ENCODE measurements at regions not wholly inside any gene's neighbourhood (a gene's known extent, or its start where the extent isn't known, plus 50 kb on each side); places are given as distances from the start of the nearest gene placed in this dataset.

DNA sequence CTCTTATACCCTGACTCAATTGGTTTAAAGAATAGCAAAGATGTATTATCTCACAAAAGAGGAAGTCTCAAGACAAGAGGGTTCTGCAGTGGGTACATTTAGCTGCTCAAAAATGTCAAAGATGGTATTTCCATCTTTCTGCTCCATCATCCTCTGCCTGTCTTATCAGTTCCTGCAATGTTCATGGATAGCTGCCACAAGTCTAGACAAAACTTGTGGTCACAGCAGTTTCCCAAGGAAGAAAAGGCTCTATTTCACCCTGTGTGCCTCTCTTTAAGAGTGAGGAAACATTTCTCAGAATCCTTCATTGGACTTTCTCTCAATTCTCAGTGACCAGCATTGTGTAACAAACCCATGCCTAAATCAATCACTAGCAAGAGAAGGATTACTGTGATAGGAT, 634.2 kb upstream of the AUTS2 start:
- H3K4me3 ChIP-seq (ENCODE audit: low read length): no peak overlapping the region
- no peak overlapping the region for H3K4ac ChIP-seq (ENCODE audit: low read depth, low read length)
- no peaks in the 10 kb centered on the region for H3K4me1 ChIP-seq (ENCODE audit: control insufficient read depth, low read depth, low read length)
- H3K27me3 ChIP-seq (ENCODE audit: insufficient read depth, low read length, poor library complexity): no peaks in the 10 kb centered on the region
- H3K23ac ChIP-seq (ENCODE audit: low read length): no peak overlapping the region
- no peak overlapping the region for H4K8ac ChIP-seq (ENCODE audit: low read depth, low read length)
- H4K5ac ChIP-seq (ENCODE audit: low read length): no peak overlapping the region
- no peak for DNase-seq
- H2BK5ac ChIP-seq (ENCODE audit: low read length): no peak overlapping the region
- H3K79me2 ChIP-seq (ENCODE audit: control insufficient read depth, insufficient read depth, low read length): no peaks in the 10 kb centered on the region
- H3K79me1 ChIP-seq (ENCODE audit: low read length): no peaks in the 10 kb centered on the region
- H2BK120ac ChIP-seq (ENCODE audit: low read depth, low read length): no peak overlapping the region
- no peak overlapping the region for H3K9ac ChIP-seq (ENCODE audit: low read length)
- H3K4me2 ChIP-seq (ENCODE audit: low read length): no peak overlapping the region
- H2BK15ac ChIP-seq (replicated peaks; ENCODE audit: low read depth): no peak overlapping the region
- H2AK5ac ChIP-seq (ENCODE audit: low read length): no peak overlapping the region
- H3K18ac ChIP-seq (ENCODE audit: low read length): no peak overlapping the region
- H3K27ac ChIP-seq (ENCODE audit: low read depth, low read length): no peak overlapping the region
- no peak overlapping the region for H3K56ac ChIP-seq (ENCODE audit: low read length)
- no peaks in the 10 kb centered on the region for H3K36me3 ChIP-seq (ENCODE audit: control insufficient read depth, insufficient read depth, low read length)

DNA sequence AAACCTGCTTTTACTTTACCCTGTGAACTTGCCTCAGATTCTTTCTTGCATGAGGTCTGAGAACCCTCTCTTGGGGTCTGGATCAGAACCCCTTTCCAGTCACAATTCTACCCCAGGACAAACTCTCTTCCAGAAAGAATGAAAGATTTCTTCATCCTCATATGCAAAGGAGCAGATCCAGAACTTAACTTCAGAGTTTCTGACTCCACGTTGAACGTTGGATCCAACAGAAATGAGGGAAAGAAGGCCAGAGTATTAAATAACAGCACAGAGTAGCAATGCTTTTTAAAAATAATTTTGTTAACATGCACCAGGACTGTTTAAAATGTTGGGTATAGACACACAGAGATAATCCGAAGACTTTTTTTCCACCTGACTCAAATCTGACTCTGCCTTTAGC, 632.9 kb upstream of the AUTS2 start:
- no peak overlapping the region for H3K4ac ChIP-seq (ENCODE audit: low read depth, low read length)
- H3K27ac ChIP-seq (ENCODE audit: low read depth, low read length): no peak overlapping the region
- no peak overlapping the region for H3K18ac ChIP-seq (ENCODE audit: low read length)
- no peaks in the 10 kb centered on the region for H3K36me3 ChIP-seq (ENCODE audit: control insufficient read depth, insufficient read depth, low read length)
- DNase-seq: no peak
- H3K4me1 ChIP-seq (ENCODE audit: control insufficient read depth, low read depth, low read length): no peaks in the 10 kb centered on the region
- H3K23ac ChIP-seq (ENCODE audit: low read length): no peak overlapping the region
- no peak overlapping the region for H3K9ac ChIP-seq (ENCODE audit: low read length)
- no peak overlapping the region for H2BK120ac ChIP-seq (ENCODE audit: low read depth, low read length)
- no peaks in the 10 kb centered on the region for H3K79me2 ChIP-seq (ENCODE audit: control insufficient read depth, insufficient read depth, low read length)
- H3K4me3 ChIP-seq (ENCODE audit: low read length): no peak overlapping the region
- no peak overlapping the region for H2BK15ac ChIP-seq (replicated peaks; ENCODE audit: low read depth)
- no peak overlapping the region for H4K5ac ChIP-seq (ENCODE audit: low read length)
- no peaks in the 10 kb centered on the region for H3K27me3 ChIP-seq (ENCODE audit: insufficient read depth, low read length, poor library complexity)
- H2BK5ac ChIP-seq (ENCODE audit: low read length): no peak overlapping the region
- no peak overlapping the region for H2AK5ac ChIP-seq (ENCODE audit: low read length)
- no peaks in the 10 kb centered on the region for H3K79me1 ChIP-seq (ENCODE audit: low read length)
- no peak overlapping the region for H3K56ac ChIP-seq (ENCODE audit: low read length)
- no CpG with 5 or more reads among the region's 3 CpGs for WGBS (ENCODE audit: extremely low coverage, insufficient coverage, low lambda C conversion rate)
- H4K8ac ChIP-seq (ENCODE audit: low read depth, low read length): no peak overlapping the region
- no peak overlapping the region for H3K4me2 ChIP-seq (ENCODE audit: low read length)

GRCh38 chr7:68967598-68967997, 630.7 kb upstream of the AUTS2 start:
- Histone ChIP-seq H2BK15ac (replicated peaks; ENCODE audit: low read depth) (no peak overlapping the region), H4K8ac (ENCODE audit: low read depth, low read length) (no peak overlapping the region), H3K27ac (ENCODE audit: low read depth, low read length) (no peak overlapping the region), H3K23ac (ENCODE audit: low read length) (no peak overlapping the region), H3K4me2 (ENCODE audit: low read length) (no peak overlapping the region), H3K27me3 (ENCODE audit: insufficient read depth, low read length, poor library complexity) (no peaks in the 10 kb centered on the region), H3K79me1 (ENCODE audit: low read length) (no peaks in the 10 kb centered on the region), H4K5ac (ENCODE audit: low read length) (no peak overlapping the region), H3K9ac (ENCODE audit: low read length) (no peak overlapping the region), H3K18ac (ENCODE audit: low read length) (no peak overlapping the region), H3K4me3 (ENCODE audit: low read length) (no peak overlapping the region), H3K79me2 (ENCODE audit: control insufficient read depth, insufficient read depth, low read length) (no peaks in the 10 kb centered on the region), H2AK5ac (ENCODE audit: low read length) (no peak overlapping the region), H3K36me3 (ENCODE audit: control insufficient read depth, insufficient read depth, low read length) (no peaks in the 10 kb centered on the region), H3K4me1 (ENCODE audit: control insufficient read depth, low read depth, low read length) (peaks cover 3% of the 10 kb centered on the region), H3K4ac (ENCODE audit: low read depth, low read length) (no peak overlapping the region), H2BK5ac (ENCODE audit: low read length) (no peak overlapping the region), H2BK120ac (ENCODE audit: low read depth, low read length) (no peak overlapping the region), H3K56ac (ENCODE audit: low read length) (no peak overlapping the region)
- DNase-seq: no peak

- H3K4ac ChIP-seq (ENCODE audit: low read depth, low read length): no peak overlapping the region
These were observed 628.7 kb upstream of the AUTS2 start for GRCh38 chr7:68969571-68969970.

GRCh38 chr7:68971634-68972340, 626.5 kb upstream of the AUTS2 start:
- Histone ChIP-seq H3K4me3 (ENCODE audit: low read length) (no peak overlapping the region), H3K4me1 (ENCODE audit: control insufficient read depth, low read depth, low read length) (peaks cover 3% of the 10 kb centered on the region), H3K23ac (ENCODE audit: low read length) (no peak overlapping the region), H3K79me2 (ENCODE audit: control insufficient read depth, insufficient read depth, low read length) (no peaks in the 10 kb centered on the region), H3K27me3 (ENCODE audit: insufficient read depth, low read length, poor library complexity) (no peaks in the 10 kb centered on the region), H3K4me2 (ENCODE audit: low read length) (no peak overlapping the region), H2AK5ac (ENCODE audit: low read length) (no peak overlapping the region), H4K5ac (ENCODE audit: low read length) (no peak overlapping the region), H4K8ac (ENCODE audit: low read depth, low read length) (no peak overlapping the region), H3K27ac (ENCODE audit: low read depth, low read length) (no peak overlapping the region), H3K4ac (ENCODE audit: low read depth, low read length) (no peak overlapping the region), H2BK15ac (replicated peaks; ENCODE audit: low read depth) (no peak overlapping the region), H2BK5ac (ENCODE audit: low read length) (no peak overlapping the region), H3K18ac (ENCODE audit: low read length) (no peak overlapping the region), H3K9ac (ENCODE audit: low read length) (no peak overlapping the region), H3K56ac (ENCODE audit: low read length) (peak overlapping the region; percentile 47), H2BK120ac (ENCODE audit: low read depth, low read length) (no peak overlapping the region), H3K36me3 (ENCODE audit: control insufficient read depth, insufficient read depth, low read length) (no peaks in the 10 kb centered on the region), H3K79me1 (ENCODE audit: low read length) (no peaks in the 10 kb centered on the region)
- peak; percentile 81 for DNase-seq
- WGBS (ENCODE audit: extremely low coverage, insufficient coverage, low lambda C conversion rate): no CpG with 5 or more reads among the region's 6 CpGs

More at GRCh38 chr7:68969571-68969970, 628.7 kb upstream of the AUTS2 start:
- Histone ChIP-seq H2BK5ac (ENCODE audit: low read length) (no peak overlapping the region), H3K27me3 (ENCODE audit: insufficient read depth, low read length, poor library complexity) (no peaks in the 10 kb centered on the region), H3K79me2 (ENCODE audit: control insufficient read depth, insufficient read depth, low read length) (no peaks in the 10 kb centered on the region), H3K18ac (ENCODE audit: low read length) (no peak overlapping the region), H3K79me1 (ENCODE audit: low read length) (no peaks in the 10 kb centered on the region), H3K9ac (ENCODE audit: low read length) (no peak overlapping the region), H4K5ac (ENCODE audit: low read length) (no peak overlapping the region), H2BK120ac (ENCODE audit: low read depth, low read length) (no peak overlapping the region), H2AK5ac (ENCODE audit: low read length) (no peak overlapping the region), H2BK15ac (replicated peaks; ENCODE audit: low read depth) (no peak overlapping the region), H3K4me3 (ENCODE audit: low read length) (no peak overlapping the region), H3K4me1 (ENCODE audit: control insufficient read depth, low read depth, low read length) (peaks cover 3% of the 10 kb centered on the region), H3K27ac (ENCODE audit: low read depth, low read length) (no peak overlapping the region), H4K8ac (ENCODE audit: low read depth, low read length) (no peak overlapping the region), H3K23ac (ENCODE audit: low read length) (no peak overlapping the region), H3K36me3 (ENCODE audit: control insufficient read depth, insufficient read depth, low read length) (no peaks in the 10 kb centered on the region), H3K56ac (ENCODE audit: low read length) (no peak overlapping the region), H3K4me2 (ENCODE audit: low read length) (no peak overlapping the region)
- DNase-seq: no peak
- WGBS (ENCODE audit: extremely low coverage, insufficient coverage, low lambda C conversion rate): no CpG with 5 or more reads among the region's 3 CpGs

DNA sequence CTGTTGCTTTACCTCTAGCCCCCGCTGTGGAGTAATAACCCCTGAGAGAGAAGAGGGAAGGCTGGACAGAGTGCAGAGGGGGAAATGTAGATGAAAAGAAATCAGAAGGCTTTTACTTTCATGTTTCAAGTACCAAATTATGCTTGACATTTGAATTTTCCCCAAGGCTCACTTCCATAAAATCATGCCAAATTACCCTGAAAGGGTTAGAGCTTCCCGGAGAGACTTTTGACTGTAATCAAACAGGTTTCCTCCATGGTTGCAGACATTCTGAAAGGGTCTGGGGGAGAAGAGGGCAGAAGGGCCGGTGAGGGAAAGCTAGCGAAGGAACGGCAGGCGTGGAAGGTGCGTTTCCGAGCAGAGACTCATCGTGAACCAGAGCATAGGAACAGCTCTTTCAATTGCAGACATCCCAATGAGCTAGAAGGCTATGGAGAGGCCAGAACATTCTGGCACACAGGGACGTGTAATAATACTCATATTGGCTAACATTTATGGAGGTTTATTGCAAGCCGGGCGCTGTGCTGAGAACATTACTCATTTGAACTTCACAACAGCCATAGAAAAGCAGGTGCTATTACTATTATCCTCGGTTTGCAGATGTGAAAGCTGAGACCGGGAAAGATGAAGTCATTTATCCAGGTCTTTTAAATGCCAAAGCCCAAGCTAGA, 620.8 kb upstream of the AUTS2 start:
- no peak overlapping the region for H3K56ac ChIP-seq (ENCODE audit: low read length)
- H2BK5ac ChIP-seq (ENCODE audit: low read length): no peak overlapping the region
- no peaks in the 10 kb centered on the region for H3K79me2 ChIP-seq (ENCODE audit: control insufficient read depth, insufficient read depth, low read length)
- no peak overlapping the region for H2AK5ac ChIP-seq (ENCODE audit: low read length)
- no CpG with 5 or more reads among the region's 14 CpGs for WGBS (ENCODE audit: extremely low coverage, insufficient coverage, low lambda C conversion rate)
- no peaks in the 10 kb centered on the region for H3K36me3 ChIP-seq (ENCODE audit: control insufficient read depth, insufficient read depth, low read length)
- no peak overlapping the region for H3K27ac ChIP-seq (ENCODE audit: low read depth, low read length)
- no peak overlapping the region for H4K5ac ChIP-seq (ENCODE audit: low read length)
- no peak overlapping the region for H3K4me3 ChIP-seq (ENCODE audit: low read length)
- H3K9ac ChIP-seq (ENCODE audit: low read length): no peak overlapping the region
- H2BK15ac ChIP-seq (replicated peaks; ENCODE audit: low read depth): no peak overlapping the region
- no peak overlapping the region for H3K4me2 ChIP-seq (ENCODE audit: low read length)
- no peak overlapping the region for H3K23ac ChIP-seq (ENCODE audit: low read length)
- H4K8ac ChIP-seq (ENCODE audit: low read depth, low read length): no peak overlapping the region
- no peak overlapping the region for H3K4ac ChIP-seq (ENCODE audit: low read depth, low read length)
- no peak overlapping the region for H3K18ac ChIP-seq (ENCODE audit: low read length)
- no peaks in the 10 kb centered on the region for H3K4me1 ChIP-seq (ENCODE audit: control insufficient read depth, low read depth, low read length)
- no peaks in the 10 kb centered on the region for H3K79me1 ChIP-seq (ENCODE audit: low read length)
- H3K27me3 ChIP-seq (ENCODE audit: insufficient read depth, low read length, poor library complexity): no peaks in the 10 kb centered on the region
- no peak for DNase-seq
- H2BK120ac ChIP-seq (ENCODE audit: low read depth, low read length): no peak overlapping the region
